Transverse colon (tissue), 4 donors: ENCODE measurements at regions not wholly inside any gene's neighbourhood (a gene's known extent, or its start where the extent isn't known, plus 50 kb on each side); places are given as distances from the start of the nearest gene placed in this dataset.

Experiments used
- DNase-seq: peaks from one replicate; pipeline ENCODE4 v3.0.0-alpha.2; 2019
- H3K27ac ChIP-seq, 4 donors: fragments of 200-600 bp; sonication (generic); 2 replicates each; pipeline ENCODE4 v1.5.1; 2016 to 2018; ENCODE audit warnings: inconsistent platforms in 4 of 4
- H3K27me3 ChIP-seq: fragments of 200-600 bp; sonication (generic); 2 replicates; pipeline ENCODE4 v1.5.1; 2017; ENCODE audit warnings: inconsistent platforms
- H3K36me3 ChIP-seq, 4 donors: fragments of 200-600 bp; sonication (generic); 2 replicates each; pipeline ENCODE4 v1.5.1; 2017 to 2019; ENCODE audit warnings: inconsistent platforms in 4 of 4
- H3K4me1 ChIP-seq, 4 donors: fragments of 200-600 bp; sonication (generic); 2 replicates each; pipeline ENCODE4 v1.5.1; 2017 to 2020; ENCODE audit warnings: inconsistent platforms in 4 of 4
- H3K4me3 ChIP-seq, 4 donors: fragments of 200-600 bp; sonication (generic); 1 replicate in 1 of 4; 2 replicates in 3 of 4; pipeline versions ENCODE4 v1.5.1 to v1.6.1; 2017 to 2019; ENCODE audit warnings: inconsistent platforms in 4 of 4
- H3K9me3 ChIP-seq, 2 donors: fragments of 200-600 bp; sonication (generic); 2 replicates each; pipeline ENCODE4 v1.5.1; 2017 to 2019; ENCODE audit warnings: inconsistent platforms in 2 of 2
- EP300 ChIP-seq: sonication (generic); formaldehyde crosslinking; IDR thresholded peaks from one replicate; pipeline ENCODE4 v1.6.1; 2017; ENCODE audit warnings: antibody characterized with exemption, low read depth
- POLR2A ChIP-seq: fragments of 450-650 bp; IDR thresholded peaks from one replicate; pipeline ENCODE4 v1.6.1; 2016; ENCODE audit warnings: antibody characterized with exemption, mild to moderate bottlenecking, moderate library complexity
- POLR2AphosphoS5 ChIP-seq, 3 donors: sonication (generic); formaldehyde crosslinking; IDR thresholded peaks; one replicate each; pipeline ENCODE4 v1.6.1; 2016; ENCODE audit warnings: antibody characterized with exemption in 3 of 3
- WGBS, 2 donors: methylation state at CpG; one replicate each; pipeline ENCODE4 v1.1.5; 2018; ENCODE audit warnings: low coverage in 1 of 2; 5-methylcytosine and 5-hydroxymethylcytosine counted together
- in situ Hi-C, 4 donors: fragments of 200-750 bp; cut with MboI; loops; one replicate each; pipeline versions ENCODE4 v1.15.0 to v1.15.1; 2017; ENCODE audit warnings: low sequenced_read_pairs in 3 of 4, low pct_ligation_motif_present in 1 of 4, low pct_unique_long_range_greater_than_20kb in 1 of 4
- intact Hi-C: fragments of 100-400 bp; cut with DNase I; formaldehyde crosslinking; loops from one replicate; pipeline ENCODE4 v1.15.1; 2023; ENCODE audit warnings: low total_unique reads
- TF ChIP-seq, protein P1 (sequence below), 5 experiments: fragments of 200-600 bp in 3 of 5; fragments of 450-650 bp in 2 of 5; sonication (generic) in 3 of 5; IDR thresholded peaks; 1 replicate in 2 of 5; 2 replicates in 3 of 5; pipeline ENCODE4 v1.5.1; 2016 to 2017; ENCODE audit warnings: antibody characterized with exemption in 5 of 5, inconsistent platforms in 3 of 5, mild to moderate bottlenecking in 2 of 5, moderate library complexity in 1 of 5

DNA sequence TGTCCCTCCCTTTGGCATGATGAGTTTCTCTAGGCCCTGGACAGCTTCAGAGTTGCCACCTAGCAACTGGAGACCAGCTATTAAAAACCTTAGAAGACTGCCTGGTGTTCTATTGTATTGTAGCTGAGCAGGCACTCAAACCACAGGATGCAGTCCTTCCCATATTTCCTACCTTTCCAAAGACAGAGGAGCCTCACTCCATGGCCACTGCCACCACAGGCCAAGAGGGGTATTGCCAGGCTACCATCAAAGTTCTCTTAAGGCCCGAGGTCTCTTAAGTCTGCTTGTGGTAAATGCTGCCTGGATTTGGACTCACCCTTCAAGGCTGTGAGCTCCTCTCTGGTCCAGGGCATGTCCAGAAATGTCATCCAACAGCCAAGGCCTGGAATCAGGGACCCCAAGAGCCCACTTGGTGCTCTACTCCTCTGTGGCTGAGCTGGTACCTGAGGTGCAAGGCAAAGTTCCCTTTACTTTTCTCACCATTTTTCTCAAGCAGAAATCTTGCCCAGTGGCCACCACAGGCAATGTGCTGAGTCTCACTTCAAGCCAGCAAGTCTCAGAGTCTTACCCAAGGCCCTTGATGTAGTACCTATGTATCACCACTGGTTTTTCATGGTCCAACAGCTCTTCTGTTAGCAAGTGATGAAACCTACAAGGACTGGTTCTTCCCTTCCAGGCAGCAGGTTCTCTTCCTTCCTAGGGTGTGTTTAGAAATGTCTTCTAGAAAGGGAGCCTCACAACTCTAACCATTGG lies 269.4 kb downstream of the AMY1C start:
- no peak for TF ChIP-seq POLR2AphosphoS5 (IDR thresholded peaks at IDR 0.05)
- TF ChIP-seq, protein P1, sequence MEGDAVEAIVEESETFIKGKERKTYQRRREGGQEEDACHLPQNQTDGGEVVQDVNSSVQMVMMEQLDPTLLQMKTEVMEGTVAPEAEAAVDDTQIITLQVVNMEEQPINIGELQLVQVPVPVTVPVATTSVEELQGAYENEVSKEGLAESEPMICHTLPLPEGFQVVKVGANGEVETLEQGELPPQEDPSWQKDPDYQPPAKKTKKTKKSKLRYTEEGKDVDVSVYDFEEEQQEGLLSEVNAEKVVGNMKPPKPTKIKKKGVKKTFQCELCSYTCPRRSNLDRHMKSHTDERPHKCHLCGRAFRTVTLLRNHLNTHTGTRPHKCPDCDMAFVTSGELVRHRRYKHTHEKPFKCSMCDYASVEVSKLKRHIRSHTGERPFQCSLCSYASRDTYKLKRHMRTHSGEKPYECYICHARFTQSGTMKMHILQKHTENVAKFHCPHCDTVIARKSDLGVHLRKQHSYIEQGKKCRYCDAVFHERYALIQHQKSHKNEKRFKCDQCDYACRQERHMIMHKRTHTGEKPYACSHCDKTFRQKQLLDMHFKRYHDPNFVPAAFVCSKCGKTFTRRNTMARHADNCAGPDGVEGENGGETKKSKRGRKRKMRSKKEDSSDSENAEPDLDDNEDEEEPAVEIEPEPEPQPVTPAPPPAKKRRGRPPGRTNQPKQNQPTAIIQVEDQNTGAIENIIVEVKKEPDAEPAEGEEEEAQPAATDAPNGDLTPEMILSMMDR (IDR thresholded peaks at IDR 0.05): no peak
- TF ChIP-seq POLR2A: no peak
- no peak for TF ChIP-seq EP300
- no peak for DNase-seq
- Histone ChIP-seq H3K9me3 (no peaks in the 10 kb centered on the region), H3K4me3 (no peak overlapping the region), H3K27me3 (no peaks in the 10 kb centered on the region), H3K4me1 (no peaks in the 10 kb centered on the region), H3K27ac (no peak overlapping the region), H3K36me3 (no peaks in the 10 kb centered on the region)
- in situ Hi-C loops (no loop called here), intact Hi-C loops (no loop called here)
- 78% methylated on average over 1 of the region's 1 CpG; no CpG with 5 or more reads in 1 of the 2 donors for WGBS, 2 donors

DNA sequence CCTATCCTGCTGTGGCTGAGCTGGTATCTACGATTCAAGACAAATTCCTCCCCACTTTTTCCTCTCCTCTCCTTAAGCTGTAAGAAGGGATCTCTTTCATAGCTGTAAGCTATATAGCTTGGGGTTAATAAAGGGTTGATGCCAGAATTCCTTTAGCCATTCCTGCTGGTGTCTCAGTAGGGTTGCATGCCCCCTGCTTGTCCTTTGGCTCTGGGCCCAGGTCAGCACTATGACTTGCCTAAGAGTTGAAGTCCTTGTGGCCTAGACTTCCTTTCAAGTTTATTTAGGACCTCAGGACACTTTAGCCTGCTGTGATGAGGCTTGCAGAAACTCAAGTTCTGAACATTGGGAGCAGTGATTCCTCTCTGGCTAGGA lies 270.0 kb downstream of the AMY1C start:
- intact Hi-C loops (no loop called here), in situ Hi-C loops (no loop called here)
- Histone ChIP-seq H3K4me3 (no peak overlapping the region), H3K36me3 (no peaks in the 10 kb centered on the region), H3K27ac (no peak overlapping the region), H3K4me1 (no peaks in the 10 kb centered on the region), H3K27me3 (no peaks in the 10 kb centered on the region), H3K9me3 (no peaks in the 10 kb centered on the region)
- TF ChIP-seq EP300: no peak
- TF ChIP-seq, protein P1 (IDR thresholded peaks at IDR 0.05): no peak
- TF ChIP-seq POLR2A: no peak
- no peak for TF ChIP-seq POLR2AphosphoS5 (IDR thresholded peaks at IDR 0.05)
- 38 to 84% methylated on average over 1 of the region's 1 CpG for WGBS, 2 donors
- DNase-seq: no peak

- Histone ChIP-seq H3K4me1 (no peaks in the 10 kb centered on the region), H3K36me3 (no peaks in the 10 kb centered on the region), H3K27ac (no peak overlapping the region), H3K27me3 (no peaks in the 10 kb centered on the region), H3K4me3 (no peak overlapping the region), H3K9me3 (no peaks in the 10 kb centered on the region)
- WGBS, 2 donors: 47 to 55% methylated on average over 3 of the region's 3 CpGs
- DNase-seq: no peak
- intact Hi-C loops: no loop called here
- in situ Hi-C loops: no loop called here
- TF ChIP-seq POLR2A (no peak), EP300 (no peak), POLR2AphosphoS5 (IDR thresholded peaks at IDR 0.05) (no peak)
- TF ChIP-seq, protein P1 (IDR thresholded peaks at IDR 0.05): no peak
These were observed 278.8 kb downstream of the AMY1C start for GRCh38 chr1:104028416-104029035.

DNA sequence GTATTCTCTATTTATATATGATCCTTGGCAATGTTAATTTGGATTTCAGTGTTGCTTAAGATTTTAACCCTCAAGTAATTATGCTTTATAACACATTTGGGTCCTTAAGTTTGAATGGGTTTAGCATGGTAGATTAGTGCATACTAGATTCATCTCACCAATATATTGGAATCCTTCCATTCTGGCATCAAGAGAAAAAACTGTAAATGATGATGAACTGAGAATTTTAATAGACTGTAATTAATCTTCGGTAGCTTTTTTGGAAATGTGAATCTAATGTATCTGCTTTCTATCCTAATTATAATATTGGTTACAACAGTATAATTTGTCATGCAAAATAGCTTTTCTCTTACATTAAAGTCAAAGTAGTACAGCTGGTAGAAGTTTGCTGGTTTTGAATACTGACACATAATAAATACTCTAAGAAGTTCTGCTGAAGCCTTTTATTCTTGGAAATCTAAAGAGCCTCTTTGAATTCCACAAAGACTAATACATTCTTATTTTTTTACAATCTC lies 279.8 kb downstream of the AMY1C start:
- H3K27ac ChIP-seq: no peak overlapping the region
- H3K27me3 ChIP-seq: no peaks in the 10 kb centered on the region
- no peak overlapping the region for H3K4me3 ChIP-seq
- TF ChIP-seq, protein P1 (IDR thresholded peaks at IDR 0.05): no peak
- TF ChIP-seq POLR2A (no peak), POLR2AphosphoS5 (IDR thresholded peaks at IDR 0.05) (no peak), EP300 (no peak)
- no peaks in the 10 kb centered on the region for H3K9me3 ChIP-seq
- intact Hi-C loops (no loop called here), in situ Hi-C loops (no loop called here)
- H3K4me1 ChIP-seq: no peaks in the 10 kb centered on the region
- H3K36me3 ChIP-seq: no peaks in the 10 kb centered on the region
- WGBS, 2 donors: 91 to 94% methylated on average over 1 of the region's 1 CpG
- DNase-seq: no peak
